Left ventricle myocardium inferior (tissue), 1 donor: ENCODE measurements at regions not wholly inside any gene's neighbourhood (a gene's known extent, or its start where the extent isn't known, plus 50 kb on each side); places are given as distances from the start of the nearest gene placed in this dataset.
A peak's percentile ranks its signal among the peaks of the same experiment; 100 is the strongest.

Experiments used
- DNase-seq: peaks from one replicate; pipeline ENCODE4 v3.0.0-alpha.2; 2020
- H3K27ac ChIP-seq: fragments of 200-600 bp; replicated peaks from 2 replicates; pipeline ENCODE4 v1.8.0; 2021
- H3K27me3 ChIP-seq: fragments of 200-600 bp; 2 replicates; pipeline ENCODE4 v1.8.0; 2021; ENCODE audit warnings: low read depth
- H3K36me3 ChIP-seq: fragments of 200-600 bp; 2 replicates; pipeline ENCODE4 v1.8.0; 2021
- H3K4me1 ChIP-seq: fragments of 200-600 bp; 2 replicates; pipeline ENCODE4 v1.8.0; 2021
- H3K4me3 ChIP-seq: fragments of 200-600 bp; 2 replicates; pipeline ENCODE4 v1.8.0; 2021; ENCODE audit warnings: mild to moderate bottlenecking, moderate library complexity
- H3K9me3 ChIP-seq: fragments of 200-600 bp; replicated peaks from 2 replicates; pipeline ENCODE4 v1.8.0; 2021
- CTCF ChIP-seq: fragments of 200-600 bp; IDR thresholded peaks from 2 replicates; pipeline ENCODE4 v1.8.0; 2021; ENCODE audit warnings: antibody characterized with exemption, mild to moderate bottlenecking, borderline replicate concordance
- intact Hi-C: fragments of 100-400 bp; cut with micrococcal nuclease; formaldehyde crosslinking; loops from one replicate; pipeline ENCODE4 v1.11.0; 2022
- donor health status: DM: no; HTN: yes; CAD: no; lungs with severe emphysema.

- H3K27me3 ChIP-seq = peaks cover 5% of the 10 kb centered on the region
- H3K4me1 ChIP-seq = peaks cover 9% of the 10 kb centered on the region
- no peak overlapping the region for H3K4me3 ChIP-seq
- H3K27ac ChIP-seq = no peak overlapping the region
- H3K36me3 ChIP-seq = no peaks in the 10 kb centered on the region
- no peaks in the 10 kb centered on the region for H3K9me3 ChIP-seq
- DNase-seq = no peak
- TF ChIP-seq CTCF = no peak
- intact Hi-C loops = no loop called here
Observed at GRCh38 chr15:93882779-93883178, 348.6 kb upstream of the MCTP2 start.

GRCh38 chr15:93882141-93882540 lies 349.2 kb upstream of the MCTP2 start:
- DNase-seq = no peak
- Histone ChIP-seq H3K36me3 (no peaks in the 10 kb centered on the region), H3K27me3 (peaks cover 5% of the 10 kb centered on the region), H3K9me3 (no peaks in the 10 kb centered on the region), H3K4me3 (no peak overlapping the region), H3K27ac (peak overlapping the region; percentile 22), H3K4me1 (peaks cover 9% of the 10 kb centered on the region)
- intact Hi-C loops = no loop called here
- no peak for TF ChIP-seq CTCF

- no peak for TF ChIP-seq CTCF
- Histone ChIP-seq H3K4me3 (no peak overlapping the region), H3K9me3 (no peaks in the 10 kb centered on the region), H3K36me3 (no peaks in the 10 kb centered on the region), H3K27ac (no peak overlapping the region), H3K4me1 (peaks cover 9% of the 10 kb centered on the region), H3K27me3 (peaks cover 5% of the 10 kb centered on the region)
- intact Hi-C loops = no loop called here
- DNase-seq = no peak
Observed at GRCh38 chr15:93881310-93881709, 350.1 kb upstream of the MCTP2 start.

- Histone ChIP-seq H3K9me3 (no peaks in the 10 kb centered on the region), H3K27me3 (peaks cover 5% of the 10 kb centered on the region), H3K36me3 (no peaks in the 10 kb centered on the region), H3K27ac (peak overlapping the region; percentile 30), H3K4me1 (peaks cover 9% of the 10 kb centered on the region), H3K4me3 (no peak overlapping the region)
- TF ChIP-seq CTCF = no peak
- no peak for DNase-seq
- intact Hi-C loops = no loop called here
Observed at GRCh38 chr15:93880358-93880757, 351.0 kb upstream of the MCTP2 start.

- Histone ChIP-seq H3K27ac (no peak overlapping the region), H3K4me3 (no peak overlapping the region), H3K27me3 (no peaks in the 10 kb centered on the region), H3K4me1 (no peaks in the 10 kb centered on the region), H3K9me3 (peaks cover 4% of the 10 kb centered on the region), H3K36me3 (no peaks in the 10 kb centered on the region)
- intact Hi-C loops = no loop called here
- no peak for TF ChIP-seq CTCF
- DNase-seq = no peak
Observed at GRCh38 chr15:93870583-93870982, 360.8 kb upstream of the MCTP2 start.

GRCh38 chr15:93866948-93867347 lies 364.4 kb upstream of the MCTP2 start:
- DNase-seq = no peak
- Histone ChIP-seq H3K27me3 (no peaks in the 10 kb centered on the region), H3K4me1 (no peaks in the 10 kb centered on the region), H3K9me3 (peaks cover 4% of the 10 kb centered on the region), H3K4me3 (no peak overlapping the region), H3K36me3 (no peaks in the 10 kb centered on the region), H3K27ac (peak overlapping the region; percentile 64)
- intact Hi-C loops = no loop called here
- TF ChIP-seq CTCF = no peak
